RWPE1 (cell line): ENCODE measurements at regions not wholly inside any gene's neighbourhood (a gene's known extent, or its start where the extent isn't known, plus 50 kb on each side); places are given as distances from the start of the nearest gene placed in this dataset.
A peak's percentile ranks its signal among the peaks of the same experiment; 100 is the strongest.

Experiments
- CTCF ChIA-PET: fragments of 350-600 bp; sonication (Branson Sonifier 250); formaldehyde crosslinking; extraction: SDS; loops from one replicate; lab custom pipeline; 2021; lab: Yijun Ruan, JAX
- POLR2A ChIA-PET: fragments of 400-600 bp; formaldehyde crosslinking; extraction: SDS; loops from one replicate; lab custom pipeline; 2020; ENCODE audit warnings: antibody characterized with exemption; ENCODE audit not compliant: low non-redundant PET; lab: Yijun Ruan, JAX
- DNase-seq: peaks from one replicate; pipeline ENCODE4 v3.0.0; 2012; ENCODE audit warnings: low spot score
- H3K27ac ChIP-seq: fragments of 450-650 bp; 2 replicates; pipeline ENCODE4 v1.5.1; 2017
- TF ChIP-seq, protein P1 (sequence below): fragments of 450-650 bp; conservative IDR thresholded peaks from 2 replicates; pipeline ENCODE4 v1.5.1; 2017; ENCODE audit warnings: low read depth, mild to moderate bottlenecking

DNA sequence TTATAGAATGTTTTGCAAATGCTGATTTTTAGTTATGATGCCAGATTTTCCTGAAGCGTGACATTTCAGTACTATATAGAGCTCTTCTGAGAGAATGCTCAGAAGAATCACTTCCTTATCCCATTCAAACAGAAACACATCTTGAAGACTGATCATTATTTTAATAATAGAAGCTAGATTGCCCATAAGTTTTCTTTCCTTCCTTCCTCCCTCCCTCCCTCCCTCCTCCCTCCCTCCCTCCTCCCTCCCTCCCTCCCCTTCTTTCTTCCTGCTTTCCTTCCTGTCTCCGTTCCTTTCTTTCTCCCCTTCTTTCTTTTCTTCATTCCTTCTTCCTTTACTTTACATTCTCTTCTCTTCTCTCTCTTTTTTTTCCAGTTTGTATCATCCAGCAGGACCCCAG, 767.4 kb downstream of the IRX1 start:
- no peak for DNase-seq
- ChIA-PET POLR2A (no interaction called here), CTCF (no interaction called here)
- H3K27ac ChIP-seq, result no peak overlapping the region
- TF ChIP-seq, protein P1, sequence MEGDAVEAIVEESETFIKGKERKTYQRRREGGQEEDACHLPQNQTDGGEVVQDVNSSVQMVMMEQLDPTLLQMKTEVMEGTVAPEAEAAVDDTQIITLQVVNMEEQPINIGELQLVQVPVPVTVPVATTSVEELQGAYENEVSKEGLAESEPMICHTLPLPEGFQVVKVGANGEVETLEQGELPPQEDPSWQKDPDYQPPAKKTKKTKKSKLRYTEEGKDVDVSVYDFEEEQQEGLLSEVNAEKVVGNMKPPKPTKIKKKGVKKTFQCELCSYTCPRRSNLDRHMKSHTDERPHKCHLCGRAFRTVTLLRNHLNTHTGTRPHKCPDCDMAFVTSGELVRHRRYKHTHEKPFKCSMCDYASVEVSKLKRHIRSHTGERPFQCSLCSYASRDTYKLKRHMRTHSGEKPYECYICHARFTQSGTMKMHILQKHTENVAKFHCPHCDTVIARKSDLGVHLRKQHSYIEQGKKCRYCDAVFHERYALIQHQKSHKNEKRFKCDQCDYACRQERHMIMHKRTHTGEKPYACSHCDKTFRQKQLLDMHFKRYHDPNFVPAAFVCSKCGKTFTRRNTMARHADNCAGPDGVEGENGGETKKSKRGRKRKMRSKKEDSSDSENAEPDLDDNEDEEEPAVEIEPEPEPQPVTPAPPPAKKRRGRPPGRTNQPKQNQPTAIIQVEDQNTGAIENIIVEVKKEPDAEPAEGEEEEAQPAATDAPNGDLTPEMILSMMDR, result no peak

DNA sequence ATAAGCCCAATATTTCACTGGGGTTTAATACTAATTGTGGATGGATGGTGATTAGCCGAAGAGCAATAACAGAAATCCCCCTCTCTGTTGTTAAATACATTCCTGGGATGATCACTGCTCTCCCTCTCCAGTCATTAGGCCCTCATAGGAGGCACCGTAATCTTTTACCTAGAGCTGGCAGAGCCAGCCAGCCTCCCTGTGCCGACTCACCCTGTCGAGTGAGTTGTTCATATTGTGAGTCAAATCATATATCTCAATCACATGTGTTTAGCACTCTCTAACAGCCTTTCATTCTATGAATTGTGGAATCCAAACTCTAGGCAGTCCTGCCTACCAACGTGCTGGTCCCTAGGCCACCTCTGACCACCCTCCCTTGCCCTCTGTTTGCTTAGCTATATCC, 771.0 kb downstream of the IRX1 start:
- DNase-seq, result no peak
- POLR2A ChIA-PET, result no interaction called here
- TF ChIP-seq, protein P1, result no peak
- CTCF ChIA-PET, result no interaction called here
- no peak overlapping the region for H3K27ac ChIP-seq

DNA sequence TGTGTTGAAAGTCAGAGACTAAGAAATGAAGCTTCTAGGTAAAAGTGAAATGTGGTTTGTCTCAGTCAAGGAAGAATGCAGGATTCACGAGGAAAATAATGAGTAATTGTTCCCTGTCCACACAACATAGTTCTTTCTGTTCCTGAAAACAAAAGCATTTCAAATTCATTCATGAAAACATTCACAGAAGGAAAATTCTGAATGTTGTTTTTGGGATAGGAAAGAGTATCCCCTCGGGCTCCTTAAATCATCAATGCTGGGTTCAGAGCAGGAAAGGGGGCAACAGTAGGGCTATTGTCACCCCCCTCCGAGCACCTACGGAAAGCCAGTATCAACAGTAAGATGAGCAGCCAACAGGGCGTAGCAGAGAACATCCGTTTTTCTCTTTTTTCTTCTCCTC, 769.9 kb upstream of the ADAMTS16 start:
- H3K27ac ChIP-seq, result no peak overlapping the region
- DNase-seq, result no peak
- TF ChIP-seq, protein P1, result no peak
- ChIA-PET CTCF (no interaction called here), POLR2A (no interaction called here)

DNA sequence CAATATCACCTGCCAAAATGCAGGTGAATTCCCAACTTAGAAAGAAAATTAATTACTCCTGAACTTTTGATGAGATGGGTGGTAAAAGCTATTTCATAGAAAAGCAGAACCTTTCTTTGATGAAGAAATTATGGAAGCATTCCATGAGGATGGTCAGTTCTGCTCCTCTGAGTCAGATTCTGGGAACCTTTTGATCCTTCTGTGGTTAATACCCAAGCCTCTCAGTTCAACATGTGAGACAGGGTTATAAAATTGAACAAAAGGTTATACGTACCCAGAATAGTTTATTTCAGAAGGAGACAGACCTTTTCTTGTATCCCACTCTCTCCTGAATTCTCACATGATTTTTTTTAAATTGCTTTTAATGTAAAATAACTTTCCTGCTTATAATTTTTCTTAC, 767.6 kb upstream of the ADAMTS16 start:
- CTCF ChIA-PET, result no interaction called here
- H3K27ac ChIP-seq, result no peak overlapping the region
- TF ChIP-seq, protein P1, result no peak
- no peak for DNase-seq
- POLR2A ChIA-PET, result no interaction called here

DNA sequence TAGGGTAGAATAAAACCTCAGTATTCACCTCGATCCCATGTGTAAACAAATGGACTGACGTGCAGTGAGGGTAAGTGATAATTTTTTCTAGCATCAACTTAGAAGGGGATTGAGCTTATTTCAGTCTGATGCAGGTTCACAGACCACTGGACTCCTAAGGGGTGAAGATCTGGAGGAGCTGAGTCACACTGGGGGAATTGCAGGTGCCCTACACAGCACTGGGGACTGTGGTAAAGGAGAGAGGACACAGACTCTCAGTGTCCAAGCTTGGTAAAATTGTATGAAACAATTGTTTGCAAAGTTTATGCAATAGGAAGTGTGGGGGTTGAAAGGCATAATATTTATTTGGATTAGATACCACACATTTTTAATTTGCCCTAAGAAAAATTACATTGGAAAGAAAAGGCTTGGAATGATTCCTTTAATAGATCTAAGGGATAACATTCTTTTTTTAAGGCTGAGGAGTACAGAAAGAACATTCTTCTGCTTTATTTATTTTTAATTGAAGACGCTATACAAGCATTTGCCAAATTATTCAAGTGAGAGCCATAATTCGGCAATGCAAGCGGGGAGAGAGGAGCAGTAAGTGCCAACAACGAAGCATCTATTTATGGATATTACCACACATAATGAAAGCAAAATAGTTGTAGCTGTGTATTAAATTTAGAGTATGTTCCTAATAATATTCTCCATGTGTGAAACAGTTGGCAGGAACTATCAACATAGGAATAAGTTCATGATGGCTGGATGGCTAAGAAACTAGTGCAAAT, 766.9 kb upstream of the ADAMTS16 start:
- ChIA-PET POLR2A (no interaction called here), CTCF (no interaction called here)
- TF ChIP-seq, protein P1, result no peak
- no peak overlapping the region for H3K27ac ChIP-seq
- DNase-seq, result no peak

DNA sequence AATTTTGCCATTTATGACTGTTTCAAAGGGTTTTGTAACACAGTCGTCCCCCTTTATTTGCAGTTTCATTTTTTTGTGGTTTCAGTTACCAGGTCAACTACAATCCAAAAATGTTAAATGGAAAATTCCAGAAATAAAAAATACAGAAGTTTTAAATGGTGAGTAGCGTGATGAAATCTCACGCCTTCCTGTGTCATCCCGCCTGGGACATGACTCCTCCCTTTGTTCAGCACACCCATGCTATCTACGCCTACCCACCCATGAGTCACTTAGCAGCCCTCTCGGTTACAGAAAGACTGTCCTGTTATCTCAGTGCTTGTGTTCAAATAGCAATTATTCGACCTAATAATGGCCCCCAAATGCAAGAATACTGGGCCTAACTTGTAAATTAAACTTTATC, 765.3 kb upstream of the ADAMTS16 start:
- DNase-seq, result peak; percentile 14
- H3K27ac ChIP-seq, result no peak overlapping the region
- TF ChIP-seq, protein P1, result no peak
- ChIA-PET POLR2A (no interaction called here), CTCF (no interaction called here)
